H9 (cell line): ENCODE measurements at regions not wholly inside any gene's neighbourhood (a gene's known extent, or its start where the extent isn't known, plus 50 kb on each side); places are given as distances from the start of the nearest gene placed in this dataset.

Experiments
- DNase-seq: peaks from one replicate; pipeline ENCODE4 v3.0.0-alpha.2; 2017
- H2AFZ ChIP-seq: one replicate; pipeline ENCODE4 v1.6.1; 2013; ENCODE audit warnings: mild to moderate bottlenecking, low read length, control low read depth, moderate library complexity
- H2AK5ac ChIP-seq: 2 replicates; pipeline ENCODE4 v1.6.1; 2013; ENCODE audit warnings: low read length, control low read depth, mixed read lengths; ENCODE audit not compliant: insufficient read length
- H2BK120ac ChIP-seq: one replicate; pipeline ENCODE4 v1.6.1; 2013; ENCODE audit warnings: low read depth, mild to moderate bottlenecking, low read length, control low read depth, inconsistent platforms; ENCODE audit not compliant: poor library complexity, severe bottlenecking
- H2BK12ac ChIP-seq: 2 replicates; pipeline ENCODE4 v1.6.1; 2013; ENCODE audit warnings: low read length, control low read depth, mixed read lengths, low read depth; ENCODE audit not compliant: insufficient read length
- H2BK15ac ChIP-seq: 2 replicates; pipeline ENCODE4 v1.6.1; 2013; ENCODE audit warnings: low read depth, low read length, control low read depth
- H2BK20ac ChIP-seq: one replicate; pipeline ENCODE4 v1.6.1; 2013; ENCODE audit warnings: low read depth, mild to moderate bottlenecking, low read length, control low read depth, inconsistent platforms; ENCODE audit not compliant: poor library complexity, severe bottlenecking
- H2BK5ac ChIP-seq: 2 replicates; pipeline ENCODE4 v1.6.1; 2013; ENCODE audit warnings: low read length, control low read depth, mixed read lengths; ENCODE audit not compliant: insufficient read length
- H3K14ac ChIP-seq: 2 replicates; pipeline ENCODE4 v1.6.1; 2013; ENCODE audit warnings: low read length, control low read depth; ENCODE audit not compliant: insufficient read depth
- H3K18ac ChIP-seq: 2 replicates; pipeline ENCODE4 v1.6.1; 2013; ENCODE audit warnings: low read depth, mild to moderate bottlenecking, mixed read lengths, low read length, control low read depth; ENCODE audit not compliant: insufficient read length
- H3K23ac ChIP-seq: 2 replicates; pipeline ENCODE4 v1.6.1; 2013; ENCODE audit warnings: low read length, control low read depth, mixed read lengths, low read depth; ENCODE audit not compliant: insufficient read length
- H3K23me2 ChIP-seq: 2 replicates; pipeline ENCODE4 v1.6.1; 2013; ENCODE audit warnings: low read depth, mild to moderate bottlenecking, mixed read lengths, low read length, control low read depth; ENCODE audit not compliant: insufficient read length, poor library complexity, severe bottlenecking
- H3K27ac ChIP-seq: 2 replicates; pipeline ENCODE4 v1.5.1; 2013; ENCODE audit warnings: low read length, control low read depth, mixed read lengths, low read depth; ENCODE audit not compliant: insufficient read length
- H3K27me3 ChIP-seq: 2 replicates; pipeline ENCODE4 v1.6.1; 2013; ENCODE audit warnings: low read length, control low read depth, inconsistent platforms; ENCODE audit not compliant: insufficient read depth
- H3K4ac ChIP-seq: 2 replicates; pipeline ENCODE4 v1.6.1; 2013; ENCODE audit warnings: low read depth, mild to moderate bottlenecking, control low read depth, inconsistent platforms, low read length, moderate library complexity
- H3K4me1 ChIP-seq: 2 replicates; pipeline ENCODE4 v1.6.1; 2013; ENCODE audit warnings: low read length, control low read depth, inconsistent platforms; ENCODE audit not compliant: insufficient read depth
- H3K4me2 ChIP-seq: 2 replicates; pipeline ENCODE4 v1.6.1; 2013; ENCODE audit warnings: low read length, control low read depth, mixed read lengths; ENCODE audit not compliant: insufficient read length, insufficient read depth
- H3K56ac ChIP-seq: 2 replicates; pipeline ENCODE4 v1.6.1; 2013; ENCODE audit warnings: low read depth, mild to moderate bottlenecking, mixed read lengths, low read length, control low read depth; ENCODE audit not compliant: insufficient read length
- H3K79me1 ChIP-seq: 2 replicates; pipeline ENCODE4 v1.6.1; 2013; ENCODE audit warnings: low read depth, mild to moderate bottlenecking, moderate library complexity, low read length, control low read depth, inconsistent platforms; ENCODE audit not compliant: insufficient read depth, poor library complexity, severe bottlenecking
- H3K79me2 ChIP-seq: 2 replicates; pipeline ENCODE4 v1.6.1; 2013; ENCODE audit warnings: low read length, control low read depth, inconsistent platforms; ENCODE audit not compliant: insufficient read depth
- H3K9ac ChIP-seq: 2 replicates; pipeline ENCODE4 v1.6.1; 2013; ENCODE audit warnings: low read length, control low read depth, mixed read lengths; ENCODE audit not compliant: insufficient read length; ENCODE audit errors: extremely low read depth
- H3K9me3 ChIP-seq: one replicate; pipeline ENCODE4 v1.6.1; 2013; ENCODE audit warnings: low read depth, low read length, inconsistent platforms; ENCODE audit not compliant: control insufficient read depth
- H3T11ph ChIP-seq: one replicate; pipeline ENCODE4 v1.6.1; 2013; ENCODE audit warnings: mild to moderate bottlenecking, low read length, control low read depth, inconsistent platforms
- H4K20me1 ChIP-seq: one replicate; pipeline ENCODE4 v1.6.1; 2013; ENCODE audit not compliant: control insufficient read depth, insufficient read length, insufficient read depth
- H4K5ac ChIP-seq: 2 replicates; pipeline ENCODE4 v1.6.1; 2013; ENCODE audit warnings: low read depth, mild to moderate bottlenecking, mixed read lengths, low read length, control low read depth; ENCODE audit not compliant: insufficient read length
- H4K8ac ChIP-seq: replicated peaks from 2 replicates; pipeline ENCODE4 v1.6.1; 2013; ENCODE audit warnings: low read length, control low read depth, mixed read lengths, low read depth; ENCODE audit not compliant: insufficient read length
- H4K91ac ChIP-seq: 2 replicates; pipeline ENCODE4 v1.6.1; 2013; ENCODE audit warnings: low read depth, mild to moderate bottlenecking, moderate library complexity, mixed read lengths, low read length, control low read depth; ENCODE audit not compliant: insufficient read length
- H3K27ac Mint-ChIP-seq, 3 experiments: 2 replicates in 2 of 3; 3 replicates in 1 of 3; pipeline ENCODE4 v1.8.0; 2020 to 2021; ENCODE audit warnings: mixed read lengths in 3 of 3, mild to moderate bottlenecking in 1 of 3, moderate library complexity in 1 of 3
- H3K27me3 Mint-ChIP-seq: 2 replicates; pipeline ENCODE4 v1.8.0; 2021; ENCODE audit warnings: low read depth, mild to moderate bottlenecking, moderate library complexity, mixed read lengths
- H3K36me3 Mint-ChIP-seq, 3 experiments: 2 replicates in 2 of 3; 3 replicates in 1 of 3; pipeline ENCODE4 v1.8.0; 2020 to 2021; ENCODE audit warnings: low read depth in 3 of 3, mixed read lengths in 3 of 3; ENCODE audit not compliant: insufficient read depth in 1 of 3
- H3K4me1 Mint-ChIP-seq, 2 experiments: 2 replicates each; pipeline ENCODE4 v1.8.0; 2020; ENCODE audit warnings: mixed read lengths in 2 of 2
- H3K4me3 Mint-ChIP-seq, 2 experiments: 2 replicates in 1 of 2; 3 replicates in 1 of 2; pipeline ENCODE4 v1.8.0; 2020 to 2021; ENCODE audit warnings: mild to moderate bottlenecking in 2 of 2, mixed read lengths in 2 of 2, moderate library complexity in 1 of 2
- H3K9me3 Mint-ChIP-seq, 2 experiments: 2 replicates in 1 of 2; 3 replicates in 1 of 2; pipeline ENCODE4 v1.8.0; 2020; ENCODE audit warnings: mild to moderate bottlenecking in 2 of 2, mixed read lengths in 2 of 2, moderate library complexity in 1 of 2
- CTCF ChIP-seq: fragments of 200-600 bp; sonication (generic); conservative IDR thresholded peaks from 3 replicates; pipeline ENCODE4 v1.8.0; 2021; ENCODE audit warnings: antibody characterized with exemption, mild to moderate bottlenecking
- WGBS: extraction: QIAGEN DNeasy Blood & Tissue Kit; methylation state at CpG from one replicate; pipeline ENCODE4 v1.1.7; 2013; ENCODE audit warnings: missing lambda C conversion rate, low lambda C conversion rate, mixed read lengths; ENCODE audit not compliant: insufficient read length; ENCODE audit errors: extremely low coverage; 5-methylcytosine and 5-hydroxymethylcytosine counted together

GRCh38 chr17:73976147-73976546 is 227.3 kb upstream of the RPL38 start:
- Histone ChIP-seq H3K18ac (no peak overlapping the region), H3K27ac (no peak overlapping the region), H4K20me1 (no peaks in the 10 kb centered on the region), H3K4me2 (no peak overlapping the region), H3K4me1 (peaks cover 3% of the 10 kb centered on the region; the same call in 1 of the 2 replicates), H4K91ac (no peak overlapping the region), H4K8ac (no peak overlapping the region), H2BK12ac (no peak overlapping the region), H3K9ac (no peak overlapping the region), H3K9me3 (no peaks in the 10 kb centered on the region), H3K56ac (no peak overlapping the region), H3K23me2 (no peaks in the 10 kb centered on the region), H3K4ac (no peak overlapping the region), H3K79me2 (no peaks in the 10 kb centered on the region), H3K27me3 (no peaks in the 10 kb centered on the region), H3T11ph (no peak overlapping the region), H3K79me1 (no peaks in the 10 kb centered on the region), H2BK20ac (no peak overlapping the region), H2BK15ac (no peak overlapping the region), H2BK5ac (no peak overlapping the region), H4K5ac (no peak overlapping the region), H3K14ac (no peak overlapping the region), H2AFZ (no peak overlapping the region), H3K23ac (no peak overlapping the region), H2BK120ac (no peak overlapping the region), H2AK5ac (no peak overlapping the region)
- peaks cover 16% of the 10 kb centered on the region for H3K27me3 Mint-ChIP-seq
- WGBS, result no CpG with 5 or more reads among the region's 1 CpG
- H3K36me3 Mint-ChIP-seq, result no peaks in the 10 kb centered on the region
- H3K4me1 Mint-ChIP-seq, result peaks cover 34 to 52% of the 10 kb centered on the region in 2 experiments
- no peaks in the 10 kb centered on the region for H3K9me3 Mint-ChIP-seq
- H3K27ac Mint-ChIP-seq, result peak overlapping the region in 1 of 3 experiments; percentile 81; a peak in 1 of 7 replicates
- TF ChIP-seq CTCF, result no peak
- DNase-seq, result no peak
- H3K4me3 Mint-ChIP-seq, result no peak overlapping the region
